GM12875 (cell line): ENCODE measurements at regions not wholly inside any gene's neighbourhood (a gene's known extent, or its start where the extent isn't known, plus 50 kb on each side); places are given as distances from the start of the nearest gene placed in this dataset.

ENCODE experiments used
- H3K4me3 ChIP-seq: one replicate; pipeline ENCODE4 v1.5.1; 2011; ENCODE audit warnings: low read depth, low read length, control low read depth
- CTCF ChIP-seq: IDR thresholded peaks from 2 replicates; pipeline ENCODE4 v1.5.1; 2011; ENCODE audit warnings: low read depth, mild to moderate bottlenecking, control low read depth, inconsistent platforms, low read length, moderate library complexity, borderline replicate concordance; ENCODE audit not compliant: insufficient read depth

GRCh38 chr10:58014436-58014835, 253.3 kb downstream of the IPMK start:
- TF ChIP-seq CTCF = no peak
- no peak overlapping the region for H3K4me3 ChIP-seq

GRCh38 chr10:58013406-58013805, 254.3 kb downstream of the IPMK start:
- no peak overlapping the region for H3K4me3 ChIP-seq
- TF ChIP-seq CTCF = no peak

GRCh38 chr10:58010073-58010702, 257.5 kb downstream of the IPMK start:
- no peak overlapping the region for H3K4me3 ChIP-seq
- no peak for TF ChIP-seq CTCF

GRCh38 chr10:58003945-58004344, 263.7 kb downstream of the IPMK start:
- H3K4me3 ChIP-seq = no peak overlapping the region
- TF ChIP-seq CTCF = no peak

GRCh38 chr10:58001159-58001558, 266.5 kb downstream of the IPMK start:
- no peak for TF ChIP-seq CTCF

GRCh38 chr10:57996536-57996935, 271.2 kb downstream of the IPMK start:
- H3K4me3 ChIP-seq = no peak overlapping the region
- no peak for TF ChIP-seq CTCF

More at GRCh38 chr10:58001159-58001558, 266.5 kb downstream of the IPMK start:
- H3K4me3 ChIP-seq = no peak overlapping the region

GRCh38 chr10:57993302-57993701, 274.4 kb downstream of the IPMK start:
- no peak for TF ChIP-seq CTCF

More at GRCh38 chr10:57993302-57993701, 274.4 kb downstream of the IPMK start:
- no peak overlapping the region for H3K4me3 ChIP-seq
